Suppressor macrophage treated with lipopolysaccharide for 1 hour (primary cell): ENCODE measurements at regions not wholly inside any gene's neighbourhood (a gene's known extent, or its start where the extent isn't known, plus 50 kb on each side); places are given as distances from the start of the nearest gene placed in this dataset.

Experiments used
- DNase-seq, 3 donors: peaks; one replicate each; pipeline ENCODE4 v3.0.0-alpha.2; 2020 to 2022

DNA sequence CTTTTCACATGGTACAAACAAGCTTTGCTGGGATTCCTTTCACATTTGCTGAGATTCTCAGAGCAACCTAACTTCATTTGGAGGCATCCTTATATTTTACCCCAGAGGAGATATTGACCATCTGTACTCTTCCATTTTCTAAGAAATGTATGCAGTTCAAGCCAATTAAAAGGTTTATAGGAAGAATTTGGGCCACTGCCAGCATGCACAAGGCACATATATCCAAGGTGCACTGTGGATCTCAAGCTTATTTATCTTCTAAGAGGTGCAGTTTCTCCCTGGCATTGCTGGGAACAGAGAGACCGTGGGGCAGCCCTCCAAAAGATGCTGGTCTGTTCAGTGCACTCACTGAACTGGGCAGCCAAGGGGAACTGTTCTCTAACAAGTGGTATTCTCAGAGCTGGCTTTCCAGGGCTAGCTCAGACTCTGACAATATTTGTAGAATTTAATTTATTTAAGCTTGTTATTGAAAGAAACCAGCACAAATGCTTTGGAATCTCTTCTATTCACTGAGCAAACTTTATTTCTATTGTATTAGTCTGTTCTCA, 213.3 kb downstream of the TENT4A start:
- no peak for DNase-seq

- no peak for DNase-seq
Observed at GRCh38 chr5:6936031-6936430, 222.8 kb downstream of the TENT4A start.

DNA sequence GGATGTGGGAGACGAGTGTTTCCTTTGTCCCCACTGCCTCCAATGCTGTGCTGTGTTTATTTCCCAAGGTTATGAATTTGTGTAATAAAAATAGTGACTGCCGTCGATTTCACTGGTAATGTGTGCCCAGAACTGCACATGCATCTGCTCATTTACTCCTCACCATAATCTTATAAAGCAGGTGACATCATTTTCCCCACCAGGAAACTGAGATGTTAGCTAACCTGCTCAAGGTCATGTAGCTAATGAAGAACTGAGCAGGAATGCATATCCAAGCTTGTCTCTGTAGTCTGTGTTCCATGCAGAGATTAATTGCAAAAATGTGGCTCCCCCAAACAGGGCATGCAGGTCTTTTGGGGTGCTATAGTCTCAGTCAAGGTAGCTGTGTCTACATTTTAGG, 224.4 kb downstream of the TENT4A start:
- no peak for DNase-seq

- DNase-seq: no peak
Observed at GRCh38 chr5:6941631-6942030, 228.4 kb downstream of the TENT4A start.

DNA sequence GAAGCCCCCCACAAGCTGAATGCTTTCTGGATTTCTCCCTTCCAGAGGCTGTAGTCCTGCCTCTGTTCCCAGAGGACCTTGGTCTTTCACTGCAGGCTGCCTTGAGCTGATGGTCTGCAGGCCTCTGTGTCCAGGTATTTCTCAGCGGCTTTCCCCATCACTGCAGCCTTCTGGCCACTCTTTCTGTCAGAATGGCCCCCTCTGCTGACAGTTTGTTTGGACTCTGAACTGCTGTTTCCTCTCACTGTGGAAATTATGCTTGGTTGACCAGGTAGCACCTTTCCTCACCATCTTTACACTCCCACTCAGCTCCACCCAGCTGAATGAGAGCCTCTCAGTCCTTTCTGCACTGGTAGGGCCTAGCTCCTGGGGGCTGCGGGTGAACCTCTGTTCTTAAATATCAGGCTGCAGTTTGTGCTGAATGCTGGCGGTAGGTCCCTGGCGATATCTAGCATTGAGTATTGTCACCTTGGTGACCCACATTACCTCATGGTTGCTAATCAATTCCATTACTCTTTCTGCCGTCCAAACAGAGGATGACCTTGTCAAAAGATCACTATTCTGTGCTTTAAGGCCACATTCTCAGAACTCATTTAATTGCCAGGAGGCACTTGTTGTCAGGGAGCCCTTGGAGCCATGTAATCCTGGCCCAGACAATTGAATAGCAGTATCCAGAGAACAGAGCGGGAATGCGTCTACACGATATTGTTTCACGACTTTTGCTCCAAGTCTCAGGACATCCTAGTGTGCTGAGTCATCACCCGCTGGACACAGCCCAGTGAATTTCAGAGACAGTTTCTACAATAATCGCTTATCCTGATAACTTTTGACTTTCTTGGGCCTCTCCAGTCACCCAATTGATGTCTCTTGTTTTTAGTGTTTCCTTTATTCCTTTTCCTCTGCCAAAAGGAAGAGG, 230.2 kb downstream of the TENT4A start:
- no peak for DNase-seq

GRCh38 chr5:6948562-6948961, 235.3 kb downstream of the TENT4A start:
- no peak for DNase-seq

- no peak for DNase-seq
Observed at GRCh38 chr5:6949230-6949629, 236.0 kb downstream of the TENT4A start.

- no peak for DNase-seq
Observed at GRCh38 chr5:6950250-6950649, 237.0 kb downstream of the TENT4A start.

- DNase-seq: no peak
Observed at GRCh38 chr5:6950860-6951259, 237.6 kb downstream of the TENT4A start.

DNA sequence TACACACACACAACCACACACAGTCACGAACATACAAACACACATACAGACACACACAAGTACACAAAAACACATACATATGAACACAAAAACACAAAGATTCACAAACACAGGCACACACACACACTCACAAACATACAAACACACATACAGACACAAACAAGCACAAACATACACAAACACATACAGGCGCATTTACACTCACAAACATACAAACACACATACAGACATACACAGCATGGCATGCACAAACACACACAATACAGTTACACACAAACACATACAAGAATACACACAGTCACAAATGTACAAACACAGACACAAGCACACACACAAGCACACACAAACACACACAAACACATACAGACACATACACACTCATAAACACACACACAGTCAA, 247.9 kb downstream of the TENT4A start:
- DNase-seq: no peak

DNA sequence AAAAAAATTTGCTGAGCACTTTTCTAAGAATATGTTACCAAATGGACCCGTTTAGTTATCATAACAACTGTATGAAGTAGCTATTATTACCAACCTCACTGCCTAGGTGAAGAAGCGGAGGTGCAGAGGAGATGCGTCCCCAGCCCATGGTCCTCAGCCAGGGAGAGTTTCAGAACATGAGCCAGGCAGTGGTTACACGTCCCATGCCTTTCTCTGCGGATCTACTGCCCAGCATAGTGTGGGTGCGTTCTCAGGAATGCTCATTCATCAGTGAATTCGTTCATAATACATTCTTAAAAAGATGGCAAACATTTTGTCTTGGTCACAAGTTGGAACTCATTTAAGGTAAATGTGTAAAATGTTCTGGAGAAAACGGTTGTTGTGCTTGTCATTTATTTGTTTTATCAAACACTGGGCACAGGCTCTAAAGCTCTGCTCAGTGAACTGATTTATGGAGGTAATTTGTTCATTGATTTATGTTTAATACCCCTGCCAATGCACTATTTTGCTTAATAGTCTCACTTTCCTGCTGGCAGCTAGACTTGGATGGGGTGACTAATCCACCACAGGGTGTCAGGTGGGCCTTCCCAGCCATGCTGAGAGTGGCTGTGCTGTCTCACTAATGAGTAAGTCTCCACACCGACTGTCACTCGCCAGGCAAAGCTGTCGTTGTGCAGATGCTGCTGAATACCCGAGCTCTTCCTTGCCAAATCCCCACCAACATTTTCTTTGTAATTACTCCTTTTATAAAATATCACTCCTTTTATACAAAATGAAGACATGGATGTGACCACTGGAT, 248.8 kb downstream of the TENT4A start:
- DNase-seq: no peak

GRCh38 chr5:6976971-6977370, 263.7 kb downstream of the TENT4A start:
- DNase-seq: no peak

GRCh38 chr5:6979061-6979460, 265.8 kb downstream of the TENT4A start:
- DNase-seq: no peak

- DNase-seq: no peak
Observed at GRCh38 chr5:6989230-6989629, 276.0 kb downstream of the TENT4A start.

DNA sequence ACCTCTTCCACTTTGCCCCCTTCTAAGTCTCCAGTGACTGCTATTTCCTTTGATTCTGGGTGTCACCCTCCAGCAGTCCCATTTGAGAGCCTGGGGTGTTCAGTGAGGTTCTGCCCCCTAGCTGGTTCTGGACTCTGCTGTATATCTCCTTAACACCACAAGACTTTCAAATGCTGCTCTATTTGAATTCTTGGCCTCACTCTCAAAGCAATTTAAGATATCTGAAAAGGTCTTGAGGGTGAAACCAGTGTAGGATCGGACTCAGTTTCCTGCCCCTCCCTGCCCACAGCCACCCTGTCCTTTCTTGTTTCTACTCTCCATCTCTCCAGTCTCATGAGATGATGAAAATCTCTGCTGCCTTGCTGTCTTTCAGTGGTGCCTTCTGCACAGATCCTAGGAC, 280.9 kb downstream of the TENT4A start:
- DNase-seq: no peak

DNA sequence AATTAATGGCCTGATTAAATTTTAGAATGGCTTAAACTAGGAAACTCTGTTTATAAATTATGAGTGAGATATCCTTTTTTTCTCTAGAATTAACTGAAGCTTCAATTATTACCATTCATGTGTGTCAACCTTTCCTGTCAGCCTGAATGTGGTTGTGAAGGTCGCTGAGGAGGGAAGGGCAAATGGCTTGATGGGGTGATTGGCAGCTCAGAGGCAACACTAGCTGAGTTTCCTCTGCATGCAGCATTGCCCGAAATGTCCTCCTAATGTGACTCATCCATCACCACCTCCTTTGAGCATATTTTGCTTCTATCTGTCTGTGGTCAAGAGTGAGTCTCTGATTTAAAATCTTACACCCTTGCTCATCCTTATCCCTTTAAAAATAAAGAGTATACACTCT, 281.9 kb downstream of the TENT4A start:
- DNase-seq: no peak

DNA sequence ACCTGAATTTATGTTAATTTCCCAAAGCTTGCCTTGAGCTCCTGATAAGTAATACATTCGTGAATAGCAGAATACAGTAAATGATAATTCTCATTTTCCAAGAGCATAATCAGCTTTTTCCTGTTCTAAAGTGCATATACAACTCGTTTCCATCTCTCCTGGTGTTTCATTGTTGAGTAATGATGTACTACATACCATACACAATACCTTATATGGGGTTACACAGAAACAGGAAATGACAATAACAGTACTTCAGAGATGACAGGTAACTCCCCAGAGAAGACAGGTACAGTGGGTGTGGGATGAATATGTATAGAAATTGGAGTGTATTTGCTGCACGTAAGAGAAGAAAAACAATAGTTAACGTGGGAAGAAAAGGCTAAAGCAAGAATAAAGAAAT, 287.1 kb downstream of the TENT4A start:
- no peak for DNase-seq

DNA sequence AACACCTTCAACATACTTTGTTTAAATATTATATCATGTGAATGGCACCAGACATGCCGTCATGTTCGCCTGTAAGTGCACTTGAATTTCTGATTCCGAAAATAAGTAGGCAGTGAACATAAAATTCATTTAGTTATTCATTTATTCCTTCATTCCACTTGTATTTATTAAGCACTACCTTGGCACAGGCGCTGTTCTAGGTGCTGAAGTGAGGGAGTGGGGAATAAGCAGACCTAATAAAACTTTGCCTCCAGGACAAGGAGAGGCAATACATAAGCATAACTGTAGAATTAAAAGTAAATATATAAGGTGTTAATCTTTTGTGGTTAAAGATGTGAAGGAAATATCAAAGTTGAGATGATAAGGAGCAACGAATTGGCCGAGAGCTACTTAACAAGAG, 297.4 kb downstream of the TENT4A start:
- no peak for DNase-seq

- DNase-seq: no peak
Observed at GRCh38 chr5:7012057-7012456, 298.8 kb downstream of the TENT4A start.

GRCh38 chr5:7014611-7015010, 301.4 kb downstream of the TENT4A start:
- no peak for DNase-seq

DNA sequence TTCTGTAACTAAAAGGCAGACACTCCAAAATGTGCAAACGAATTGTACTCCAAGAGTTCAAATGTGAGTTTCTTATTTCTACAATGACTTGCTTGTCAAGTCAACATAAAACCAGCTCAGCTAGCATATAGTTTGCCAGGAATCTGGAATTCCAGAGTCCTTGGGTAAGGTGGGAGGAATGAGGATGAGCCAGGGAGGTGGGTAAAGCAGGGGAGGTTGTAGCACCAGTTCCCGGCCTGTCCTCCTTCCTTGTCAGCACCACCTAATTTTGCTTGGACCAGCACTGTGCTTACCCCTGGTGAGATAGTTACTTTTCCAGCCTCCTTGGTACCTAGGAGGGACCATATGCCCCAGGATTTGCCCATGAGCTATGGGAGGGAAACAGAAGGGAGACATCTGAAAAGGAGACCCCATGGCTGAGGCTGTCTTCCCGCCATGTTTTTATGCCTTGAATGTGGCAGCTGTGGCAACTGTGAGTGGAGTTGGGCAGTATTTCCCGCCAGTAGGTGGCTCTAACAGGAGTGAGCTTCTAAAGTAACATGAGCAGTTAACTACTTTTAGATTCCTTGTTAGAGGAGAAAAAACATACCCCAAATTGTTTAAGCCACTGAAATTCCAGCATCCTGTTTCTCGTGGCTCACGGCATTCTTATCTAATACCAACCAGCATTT, 302.5 kb downstream of the TENT4A start:
- DNase-seq: no peak

DNA sequence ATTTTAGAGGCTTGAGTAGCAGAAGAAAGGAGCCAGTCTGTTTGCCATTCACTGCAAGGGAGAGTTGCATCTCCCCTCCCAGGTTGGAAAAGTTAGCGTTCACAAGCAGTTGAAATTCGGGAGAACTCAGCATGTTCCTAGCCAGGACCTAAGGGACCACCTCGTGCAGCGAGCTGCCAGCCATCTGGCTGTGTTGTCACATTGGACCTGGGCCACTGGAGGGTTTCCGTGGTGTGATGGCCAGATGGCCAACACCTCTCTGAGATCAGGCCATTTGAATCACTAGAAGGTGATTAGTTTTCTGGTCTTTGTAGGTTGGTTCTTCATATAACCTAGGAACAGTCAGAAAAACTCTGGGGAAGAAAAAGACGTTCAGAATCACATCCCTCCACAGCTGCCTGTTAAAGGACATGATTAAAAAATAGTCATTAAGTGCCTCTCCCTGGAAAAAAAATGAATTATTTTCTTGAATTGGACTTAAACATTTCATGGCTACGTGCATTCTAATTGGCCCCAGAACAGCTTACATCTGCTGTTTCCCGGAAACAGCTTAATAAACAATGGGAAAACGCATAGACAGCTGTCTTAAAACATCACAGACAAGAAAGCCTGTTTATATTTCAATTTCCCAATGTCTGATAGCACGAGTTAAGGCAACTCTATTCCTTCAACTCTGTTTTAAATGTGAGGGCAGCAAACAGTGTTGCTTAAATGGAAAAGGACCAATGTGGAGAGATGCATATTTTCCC, 303.9 kb downstream of the TENT4A start:
- no peak for DNase-seq

DNA sequence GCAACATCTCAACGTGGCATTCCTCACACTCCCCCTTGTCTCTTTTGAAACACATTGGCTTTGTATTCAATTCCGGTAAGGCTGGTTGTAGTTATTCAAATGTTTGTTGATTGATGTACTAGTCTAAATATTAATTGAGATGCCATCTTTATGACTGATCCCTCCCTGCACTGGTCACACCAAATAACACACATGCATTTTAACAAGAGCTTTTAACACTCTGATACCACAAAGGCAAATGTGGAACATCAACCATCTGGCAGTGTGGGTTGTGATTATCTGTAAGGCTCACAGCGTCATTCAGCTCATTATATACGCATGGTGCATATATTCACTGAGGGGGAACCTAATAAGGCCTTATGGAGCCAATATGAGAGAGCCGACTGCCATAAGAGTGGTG, 305.0 kb downstream of the TENT4A start:
- no peak for DNase-seq
